Breast epithelium (tissue), 4 donors: ENCODE measurements at regions not wholly inside any gene's neighbourhood (a gene's known extent, or its start where the extent isn't known, plus 50 kb on each side); places are given as distances from the start of the nearest gene placed in this dataset.

Source experiments
- DNase-seq, 2 donors: peaks; one replicate each; pipeline ENCODE4 v3.0.0-alpha.2; 2019; ENCODE audit warnings: low spot score in 2 of 2
- H3K27ac ChIP-seq, 2 donors: fragments of 200-600 bp; sonication (generic) in 1 of 2; one replicate each; pipeline ENCODE4 v1.5.1; 2016 to 2019; ENCODE audit warnings: mild to moderate bottlenecking in 1 of 2
- H3K27me3 ChIP-seq, 2 donors: fragments of 200-600 bp; sonication (generic) in 1 of 2; one replicate each; pipeline versions ENCODE4 v1.5.1 to v1.6.0; 2017 to 2019; ENCODE audit warnings: control low read depth in 1 of 2, mild to moderate bottlenecking in 1 of 2
- H3K36me3 ChIP-seq: fragments of 200-600 bp; one replicate; pipeline ENCODE4 v1.5.1; 2019
- H3K4me1 ChIP-seq, 2 donors: fragments of 200-600 bp; sonication (generic); one replicate each; pipeline ENCODE4 v1.5.1; 2016 to 2019; ENCODE audit warnings: control low read depth in 1 of 2
- H3K4me3 ChIP-seq, 3 donors: fragments of 200-600 bp; sonication (generic); 1 replicate in 2 of 3; 2 replicates in 1 of 3; pipeline ENCODE4 v1.5.1; 2016 to 2019; ENCODE audit warnings: mild to moderate bottlenecking in 3 of 3, moderate library complexity in 2 of 3
- H3K9me3 ChIP-seq, 2 donors: fragments of 200-600 bp; sonication (generic) in 1 of 2; one replicate each; pipeline ENCODE4 v1.5.1; 2016 to 2019; ENCODE audit warnings: control low read depth in 1 of 2
- POLR2A ChIP-seq: fragments of 450-650 bp; IDR thresholded peaks from one replicate; pipeline ENCODE4 v1.6.1; 2016; ENCODE audit warnings: antibody characterized with exemption, mild to moderate bottlenecking, moderate library complexity
- POLR2AphosphoS5 ChIP-seq, 3 donors: sonication (generic); formaldehyde crosslinking; IDR thresholded peaks; one replicate each; pipeline ENCODE4 v1.6.1; 2017; ENCODE audit warnings: antibody characterized with exemption in 3 of 3
- intact Hi-C: fragments of 100-400 bp; cut with DNase I; formaldehyde crosslinking; loops from one replicate; pipeline ENCODE4 v1.15.1; 2023; ENCODE audit warnings: low total_unique reads
- TF ChIP-seq, protein P1 (sequence below), 3 donors: fragments of 450-650 bp; IDR thresholded peaks; one replicate each; pipeline ENCODE4 v1.5.1; 2016 to 2017; ENCODE audit warnings: antibody characterized with exemption in 3 of 3, mild to moderate bottlenecking in 3 of 3, moderate library complexity in 3 of 3

DNA sequence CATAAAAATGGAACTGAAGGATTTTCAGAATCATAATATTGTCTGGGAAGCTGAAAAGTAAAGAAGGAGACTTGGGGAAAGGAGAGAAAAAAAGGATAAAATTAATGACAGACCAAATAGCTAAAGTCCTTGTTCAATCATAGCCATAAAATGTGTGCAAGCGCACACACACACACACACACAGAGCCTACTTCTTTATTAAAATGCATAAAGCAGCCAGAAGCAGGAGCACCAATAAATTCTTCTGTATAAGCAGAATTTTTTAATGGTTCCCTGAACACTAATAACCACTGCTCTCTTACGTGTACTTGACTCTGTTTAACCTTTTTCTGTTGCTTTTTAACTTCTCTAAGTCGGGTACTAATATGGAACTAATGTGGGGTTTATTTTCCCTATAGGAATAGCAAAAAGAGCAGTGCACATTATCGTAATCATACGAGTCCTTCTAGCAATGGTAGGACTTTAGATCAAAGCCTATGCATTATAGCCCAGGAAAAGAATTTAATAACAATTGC is 131.0 kb upstream of the PSMD7 start:
- intact Hi-C loops = no loop called here
- Histone ChIP-seq H3K36me3 (no peaks in the 10 kb centered on the region), H3K9me3 (no peaks in the 10 kb centered on the region), H3K4me3 (no peak overlapping the region), H3K27ac (no peak overlapping the region), H3K27me3 (no peaks in the 10 kb centered on the region), H3K4me1 (no peaks in the 10 kb centered on the region)
- DNase-seq = no peak
- TF ChIP-seq, protein P1, sequence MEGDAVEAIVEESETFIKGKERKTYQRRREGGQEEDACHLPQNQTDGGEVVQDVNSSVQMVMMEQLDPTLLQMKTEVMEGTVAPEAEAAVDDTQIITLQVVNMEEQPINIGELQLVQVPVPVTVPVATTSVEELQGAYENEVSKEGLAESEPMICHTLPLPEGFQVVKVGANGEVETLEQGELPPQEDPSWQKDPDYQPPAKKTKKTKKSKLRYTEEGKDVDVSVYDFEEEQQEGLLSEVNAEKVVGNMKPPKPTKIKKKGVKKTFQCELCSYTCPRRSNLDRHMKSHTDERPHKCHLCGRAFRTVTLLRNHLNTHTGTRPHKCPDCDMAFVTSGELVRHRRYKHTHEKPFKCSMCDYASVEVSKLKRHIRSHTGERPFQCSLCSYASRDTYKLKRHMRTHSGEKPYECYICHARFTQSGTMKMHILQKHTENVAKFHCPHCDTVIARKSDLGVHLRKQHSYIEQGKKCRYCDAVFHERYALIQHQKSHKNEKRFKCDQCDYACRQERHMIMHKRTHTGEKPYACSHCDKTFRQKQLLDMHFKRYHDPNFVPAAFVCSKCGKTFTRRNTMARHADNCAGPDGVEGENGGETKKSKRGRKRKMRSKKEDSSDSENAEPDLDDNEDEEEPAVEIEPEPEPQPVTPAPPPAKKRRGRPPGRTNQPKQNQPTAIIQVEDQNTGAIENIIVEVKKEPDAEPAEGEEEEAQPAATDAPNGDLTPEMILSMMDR (IDR thresholded peaks at IDR 0.05) = no peak
- TF ChIP-seq POLR2AphosphoS5 (IDR thresholded peaks at IDR 0.05) = no peak
- TF ChIP-seq POLR2A = no peak

DNA sequence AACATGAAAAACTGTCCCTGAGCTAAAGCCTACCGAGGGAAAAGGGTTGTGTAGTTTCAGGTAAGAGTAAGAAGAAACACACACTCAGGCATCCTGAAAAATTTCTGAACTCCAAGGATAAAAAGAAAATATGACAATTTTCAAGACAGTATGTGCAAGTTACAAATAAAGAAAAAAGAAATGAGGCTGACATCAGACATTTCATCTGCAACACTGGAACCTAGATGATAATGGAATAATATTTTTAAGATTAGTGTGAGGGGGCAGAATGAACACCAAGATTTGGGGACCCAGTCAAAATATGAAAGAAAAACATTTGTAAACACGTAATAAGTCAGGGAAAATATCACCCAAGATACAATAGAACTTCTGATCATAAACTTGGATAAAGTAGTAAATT is 135.9 kb upstream of the PSMD7 start:
- Histone ChIP-seq H3K36me3 (no peaks in the 10 kb centered on the region), H3K4me3 (no peak overlapping the region), H3K4me1 (no peaks in the 10 kb centered on the region), H3K27me3 (no peaks in the 10 kb centered on the region), H3K9me3 (no peaks in the 10 kb centered on the region), H3K27ac (no peak overlapping the region)
- intact Hi-C loops = no loop called here
- no peak for TF ChIP-seq POLR2A
- TF ChIP-seq, protein P1 (IDR thresholded peaks at IDR 0.05) = no peak
- no peak for TF ChIP-seq POLR2AphosphoS5 (IDR thresholded peaks at IDR 0.05)
- DNase-seq = no peak

DNA sequence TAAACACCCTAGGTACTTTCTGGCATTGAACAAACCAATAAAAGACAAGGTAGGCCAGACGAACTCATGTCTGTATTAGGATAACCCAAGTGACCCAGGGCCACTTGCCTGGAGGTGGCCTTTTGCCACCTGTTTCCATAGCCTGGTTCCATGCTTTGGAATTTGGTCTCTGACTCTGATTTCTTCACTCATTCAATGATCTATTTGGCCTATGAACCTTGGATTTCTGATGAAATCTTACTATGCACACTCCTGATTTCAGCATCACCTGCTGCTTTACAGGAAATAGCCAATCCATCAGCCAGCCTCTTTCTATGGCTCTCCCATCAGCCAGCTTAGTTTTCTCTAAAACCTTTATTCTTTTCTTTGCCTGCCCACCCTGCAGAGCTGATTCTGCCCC is 142.8 kb upstream of the PSMD7 start:
- no peaks in the 10 kb centered on the region for H3K36me3 ChIP-seq
- H3K4me3 ChIP-seq = no peak overlapping the region
- no peak overlapping the region for H3K27ac ChIP-seq
- intact Hi-C loops = no loop called here
- TF ChIP-seq POLR2AphosphoS5 (IDR thresholded peaks at IDR 0.05) (no peak), POLR2A (no peak)
- TF ChIP-seq, protein P1 (IDR thresholded peaks at IDR 0.05) = no peak
- H3K9me3 ChIP-seq = peaks cover 0 to 9% of the 10 kb centered on the region in 2 donors
- no peaks in the 10 kb centered on the region for H3K27me3 ChIP-seq
- no peak for DNase-seq
- H3K4me1 ChIP-seq = no peaks in the 10 kb centered on the region

DNA sequence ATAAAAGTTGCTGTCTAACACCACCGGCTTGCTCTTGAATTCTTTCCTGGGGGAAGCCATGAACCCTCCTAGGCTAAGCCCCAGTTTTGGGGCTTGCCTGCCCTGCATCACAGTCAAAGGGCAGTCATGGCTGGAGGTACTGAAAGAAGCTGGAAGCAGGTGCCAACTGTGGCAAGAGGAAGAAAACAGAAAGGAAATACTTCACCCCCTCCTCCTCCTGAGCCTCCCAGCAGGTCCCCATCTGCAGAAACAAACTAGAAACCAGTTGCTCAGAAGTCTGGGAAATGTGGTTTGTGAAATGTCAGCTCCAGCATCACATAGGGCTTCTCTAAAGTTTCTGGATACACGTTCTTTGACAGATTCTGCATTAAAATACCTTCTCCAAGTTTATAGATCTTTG is 150.0 kb upstream of the PSMD7 start:
- no peaks in the 10 kb centered on the region for H3K27me3 ChIP-seq
- H3K4me1 ChIP-seq = no peaks in the 10 kb centered on the region
- intact Hi-C loops = no loop called here
- no peaks in the 10 kb centered on the region for H3K9me3 ChIP-seq
- no peaks in the 10 kb centered on the region for H3K36me3 ChIP-seq
- no peak for DNase-seq
- no peak overlapping the region for H3K4me3 ChIP-seq
- TF ChIP-seq POLR2A (no peak), POLR2AphosphoS5 (IDR thresholded peaks at IDR 0.05) (no peak)
- TF ChIP-seq, protein P1 (IDR thresholded peaks at IDR 0.05) = no peak
- H3K27ac ChIP-seq = no peak overlapping the region

DNA sequence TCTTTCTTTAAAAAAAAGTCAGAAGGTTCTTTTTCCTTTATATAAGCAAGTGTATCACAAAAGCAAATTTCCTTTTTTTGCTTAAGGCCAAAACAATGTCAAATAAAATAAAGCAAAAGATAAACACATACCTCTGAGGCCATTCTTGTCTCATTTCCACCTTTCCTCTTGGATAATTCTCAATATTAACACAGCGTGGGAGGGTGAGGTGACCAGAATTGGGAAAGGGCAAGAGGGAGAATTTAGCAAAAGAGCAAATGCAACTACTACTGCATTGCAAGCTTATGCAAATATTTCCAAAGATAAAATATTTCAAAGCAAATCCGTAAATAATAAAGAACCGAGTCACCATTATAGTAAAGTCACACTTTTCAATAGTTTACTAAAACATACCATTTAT is 153.4 kb upstream of the PSMD7 start:
- Histone ChIP-seq H3K36me3 (no peaks in the 10 kb centered on the region), H3K4me3 (no peak overlapping the region), H3K4me1 (no peaks in the 10 kb centered on the region), H3K9me3 (peaks cover 10 to 16% of the 10 kb centered on the region in 2 donors), H3K27me3 (no peaks in the 10 kb centered on the region), H3K27ac (no peak overlapping the region)
- intact Hi-C loops = no loop called here
- TF ChIP-seq, protein P1 (IDR thresholded peaks at IDR 0.05) = no peak
- TF ChIP-seq POLR2A (no peak), POLR2AphosphoS5 (IDR thresholded peaks at IDR 0.05) (no peak)
- no peak for DNase-seq
